Stomach (tissue), 4 donors: ENCODE measurements at regions not wholly inside any gene's neighbourhood (a gene's known extent, or its start where the extent isn't known, plus 50 kb on each side); places are given as distances from the start of the nearest gene placed in this dataset.

Experiments used
- POLR2A ChIP-seq, 4 donors: fragments of 450-650 bp; IDR thresholded peaks; one replicate each; pipeline ENCODE4 v1.6.1; 2016; ENCODE audit warnings: antibody characterized with exemption in 4 of 4, control low read depth in 2 of 4, mild to moderate bottlenecking in 1 of 4, moderate library complexity in 1 of 4
- TF ChIP-seq, protein P1 (sequence below), 7 experiments: fragments of 450-650 bp in 4 of 7; fragments of 200-600 bp in 3 of 7; sonication (generic) in 3 of 7; IDR thresholded peaks; one replicate each; pipeline ENCODE4 v1.5.1; 2016 to 2019; ENCODE audit warnings: antibody characterized with exemption in 7 of 7, control low read depth in 2 of 7, mild to moderate bottlenecking in 1 of 7

DNA sequence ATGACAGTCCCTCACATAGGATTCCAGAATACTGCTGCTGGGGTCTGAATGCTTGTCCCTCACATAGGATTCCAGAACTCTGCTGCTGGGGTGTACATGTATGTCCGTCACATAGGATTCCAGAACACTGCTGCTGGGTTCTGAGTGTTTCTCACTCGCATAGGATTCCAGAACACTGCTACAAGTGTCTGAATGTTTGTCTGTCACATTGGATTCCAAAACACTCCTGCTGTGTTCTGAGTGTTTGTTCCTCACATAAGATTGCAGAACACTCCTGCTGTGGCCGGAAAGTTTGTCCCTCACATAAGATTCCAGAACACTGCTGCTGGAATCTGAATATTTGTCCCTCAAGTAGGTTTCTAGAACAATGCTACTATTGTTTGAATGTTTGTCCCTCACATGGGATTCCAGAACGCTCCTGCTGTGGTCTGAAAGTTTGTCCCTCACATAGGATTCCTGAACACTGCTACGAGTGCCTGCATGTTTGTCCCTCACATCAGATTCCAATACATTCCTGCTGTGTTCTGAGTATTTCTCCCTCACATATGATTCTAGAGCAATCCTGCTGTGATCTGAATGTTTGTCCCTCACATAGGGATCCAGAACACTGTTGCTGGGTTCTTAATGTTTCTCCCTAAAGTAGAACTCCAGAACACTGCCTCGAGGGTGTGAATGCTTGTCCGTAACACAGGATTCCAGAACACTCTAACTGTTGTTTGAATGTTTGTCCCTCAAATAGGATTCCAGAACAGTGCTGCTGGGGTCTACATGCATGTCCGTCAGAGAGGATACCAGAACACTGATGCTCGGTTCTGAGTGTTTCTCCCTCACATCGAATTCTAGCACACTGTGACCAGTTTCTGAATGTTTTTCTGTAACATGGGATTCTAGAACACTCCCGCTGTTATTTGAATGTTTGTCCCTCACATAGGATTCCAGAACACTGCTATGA is 200.4 kb downstream of the FOXD4L6 start:
- no peak for TF ChIP-seq POLR2A (IDR thresholded peaks at IDR 0.05)
- TF ChIP-seq, protein P1, sequence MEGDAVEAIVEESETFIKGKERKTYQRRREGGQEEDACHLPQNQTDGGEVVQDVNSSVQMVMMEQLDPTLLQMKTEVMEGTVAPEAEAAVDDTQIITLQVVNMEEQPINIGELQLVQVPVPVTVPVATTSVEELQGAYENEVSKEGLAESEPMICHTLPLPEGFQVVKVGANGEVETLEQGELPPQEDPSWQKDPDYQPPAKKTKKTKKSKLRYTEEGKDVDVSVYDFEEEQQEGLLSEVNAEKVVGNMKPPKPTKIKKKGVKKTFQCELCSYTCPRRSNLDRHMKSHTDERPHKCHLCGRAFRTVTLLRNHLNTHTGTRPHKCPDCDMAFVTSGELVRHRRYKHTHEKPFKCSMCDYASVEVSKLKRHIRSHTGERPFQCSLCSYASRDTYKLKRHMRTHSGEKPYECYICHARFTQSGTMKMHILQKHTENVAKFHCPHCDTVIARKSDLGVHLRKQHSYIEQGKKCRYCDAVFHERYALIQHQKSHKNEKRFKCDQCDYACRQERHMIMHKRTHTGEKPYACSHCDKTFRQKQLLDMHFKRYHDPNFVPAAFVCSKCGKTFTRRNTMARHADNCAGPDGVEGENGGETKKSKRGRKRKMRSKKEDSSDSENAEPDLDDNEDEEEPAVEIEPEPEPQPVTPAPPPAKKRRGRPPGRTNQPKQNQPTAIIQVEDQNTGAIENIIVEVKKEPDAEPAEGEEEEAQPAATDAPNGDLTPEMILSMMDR (IDR thresholded peaks at IDR 0.05), result no peak
